NOMO-1 (cell line): ENCODE measurements at regions not wholly inside any gene's neighbourhood (a gene's known extent, or its start where the extent isn't known, plus 50 kb on each side); places are given as distances from the start of the nearest gene placed in this dataset.

Experiments used
- DNase-seq, 2 experiments: peaks; one replicate each; lab custom pipeline; 2025; ENCODE audit not compliant: unreplicated experiment in 2 of 2; lab: John Stamatoyannopoulos, UW

DNA sequence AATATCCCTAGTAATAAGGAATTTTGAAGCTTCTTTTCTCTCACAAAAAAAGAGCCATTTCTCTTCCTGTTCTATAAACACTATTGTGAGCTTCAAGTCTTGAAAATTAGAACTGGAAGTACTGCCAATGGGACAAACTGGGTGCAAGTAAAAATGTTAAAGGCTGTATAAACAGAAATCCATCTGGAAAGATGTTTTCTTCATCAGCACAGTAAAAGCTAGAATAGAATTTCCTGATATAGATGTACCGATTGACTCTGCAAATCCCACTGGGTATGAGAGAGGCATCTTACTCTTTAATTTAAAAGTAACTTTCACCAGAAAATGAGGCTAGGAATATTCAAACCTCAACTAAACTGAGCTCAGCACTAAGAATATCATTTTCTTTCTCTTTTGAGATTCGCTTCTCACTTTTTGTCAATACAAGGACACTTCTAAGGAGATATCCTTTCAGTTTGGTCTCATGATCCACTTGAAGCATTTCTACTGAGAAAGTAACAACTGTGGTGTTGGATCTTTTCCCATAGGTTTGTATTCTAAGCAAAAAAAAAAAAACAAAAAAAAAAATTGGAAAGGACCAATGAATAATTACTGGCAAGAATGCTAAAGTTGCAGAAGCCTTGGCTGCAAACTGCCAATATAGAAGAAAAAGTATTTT, 169.0 kb upstream of the PRDM1 start:
- no peak for DNase-seq

DNA sequence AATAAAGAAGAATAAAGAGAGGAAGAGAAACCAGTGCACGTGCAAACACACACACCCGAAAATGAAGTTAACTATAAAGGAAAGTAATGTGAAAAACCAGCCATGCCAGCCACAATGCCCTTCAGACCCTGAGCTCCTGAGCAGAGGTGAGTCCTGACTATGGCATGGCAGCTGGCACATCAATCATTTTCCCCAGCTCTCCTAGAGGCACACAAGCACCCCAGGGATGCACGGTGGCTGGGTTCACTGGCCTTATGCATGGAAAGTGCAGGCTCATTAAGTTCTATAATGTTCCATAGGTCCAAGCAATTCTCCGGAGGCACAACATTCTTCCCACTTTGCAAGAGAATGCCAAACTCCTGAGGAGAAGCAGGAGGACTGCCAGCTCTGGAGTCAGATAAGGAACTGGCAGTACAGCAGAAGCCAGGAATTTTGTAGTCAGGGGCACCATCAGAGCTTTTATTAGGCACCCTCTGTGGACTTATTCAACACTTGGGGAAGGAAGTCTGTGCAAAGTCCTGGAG, 175.0 kb upstream of the PRDM1 start:
- peak in 1 of 2 experiments; percentile 20 for DNase-seq

DNA sequence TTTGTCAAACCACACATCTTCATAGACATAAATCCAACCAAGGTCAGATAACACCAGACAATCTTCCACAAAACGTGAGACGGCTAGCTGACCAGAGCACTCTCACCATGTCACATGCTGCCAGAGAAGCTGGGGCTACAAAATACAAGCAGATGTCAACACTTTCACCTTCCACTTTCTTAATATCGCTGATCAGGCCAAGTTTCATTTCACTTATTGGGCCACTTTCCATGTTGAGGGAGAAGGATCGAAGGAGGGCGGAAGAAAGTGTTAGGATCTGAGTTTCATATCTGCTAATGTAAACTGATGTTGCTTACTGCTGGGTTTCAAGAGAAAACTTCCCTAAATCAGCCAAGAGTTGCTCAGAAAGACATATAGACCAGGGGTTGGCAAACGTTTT, 177.0 kb upstream of the PRDM1 start:
- peak; percentile 74 to 88 for DNase-seq

DNA sequence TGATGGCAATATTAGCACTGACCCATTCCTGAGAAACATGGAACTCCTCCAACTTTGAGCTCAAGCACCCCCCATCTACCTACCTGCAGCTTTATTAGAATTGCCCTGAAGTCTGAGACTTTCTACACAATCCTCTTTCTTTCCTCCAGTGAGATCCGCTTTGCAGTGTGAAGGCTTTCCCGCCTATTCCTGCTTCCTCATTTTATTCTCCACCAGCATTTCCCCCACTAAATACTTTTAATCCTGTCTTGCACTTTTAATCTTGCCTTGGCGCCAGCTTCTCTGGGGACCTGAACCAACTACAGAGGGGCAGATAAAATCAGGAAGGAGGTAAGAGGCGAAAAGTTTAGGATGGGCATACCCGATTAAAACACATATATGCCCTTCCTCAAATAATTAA, 178.1 kb upstream of the PRDM1 start:
- DNase-seq = no peak

DNA sequence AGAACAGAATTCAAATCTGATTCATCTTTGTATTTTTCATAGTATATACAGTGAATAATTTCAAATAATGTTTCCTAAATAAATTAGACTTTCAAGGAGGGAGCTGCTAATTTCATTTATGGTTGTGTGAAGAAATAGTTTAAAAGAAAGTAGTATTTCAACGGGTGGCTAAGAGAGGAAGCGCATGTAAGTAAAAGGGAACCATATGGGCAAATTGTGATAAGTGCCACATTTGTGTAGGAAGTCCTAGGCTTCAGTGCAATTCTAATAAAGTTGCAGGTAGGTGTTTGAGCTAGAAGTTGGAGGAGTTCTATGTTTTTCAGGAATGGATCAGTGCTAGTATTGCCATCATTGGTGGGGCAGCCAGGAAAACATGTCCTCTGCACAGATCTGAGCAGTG, 178.8 kb upstream of the PRDM1 start:
- peak; percentile 52 to 65 for DNase-seq

DNA sequence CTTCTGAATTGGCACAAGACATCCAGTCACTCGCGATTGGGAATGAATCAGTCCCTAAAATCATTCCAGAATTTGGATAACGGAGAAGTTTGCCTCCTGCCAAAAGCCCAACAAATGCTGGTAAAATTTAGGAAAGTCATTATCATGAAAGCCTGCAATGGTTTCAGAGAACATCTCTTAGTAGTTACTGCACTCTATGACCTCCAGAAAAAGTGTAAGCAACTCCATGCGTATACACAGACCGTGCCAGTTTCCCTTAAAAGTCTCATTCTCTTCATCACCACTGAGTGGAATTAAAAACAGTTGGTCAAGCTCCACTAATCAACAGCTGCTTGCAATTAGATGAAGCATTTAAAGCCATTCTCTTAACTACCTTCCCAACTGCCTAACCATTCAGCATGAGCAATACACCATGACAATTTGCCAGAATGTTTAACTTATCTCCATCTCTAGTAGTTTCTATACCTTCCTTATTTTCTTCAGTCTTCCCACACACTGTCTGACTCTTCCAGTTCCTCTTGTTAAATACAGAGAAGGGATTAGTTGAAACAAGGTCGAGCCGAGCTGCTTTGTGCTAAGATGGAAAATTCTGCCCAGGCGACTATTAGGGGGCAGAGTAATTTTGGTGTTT, 183.6 kb upstream of the PRDM1 start:
- DNase-seq = no peak

DNA sequence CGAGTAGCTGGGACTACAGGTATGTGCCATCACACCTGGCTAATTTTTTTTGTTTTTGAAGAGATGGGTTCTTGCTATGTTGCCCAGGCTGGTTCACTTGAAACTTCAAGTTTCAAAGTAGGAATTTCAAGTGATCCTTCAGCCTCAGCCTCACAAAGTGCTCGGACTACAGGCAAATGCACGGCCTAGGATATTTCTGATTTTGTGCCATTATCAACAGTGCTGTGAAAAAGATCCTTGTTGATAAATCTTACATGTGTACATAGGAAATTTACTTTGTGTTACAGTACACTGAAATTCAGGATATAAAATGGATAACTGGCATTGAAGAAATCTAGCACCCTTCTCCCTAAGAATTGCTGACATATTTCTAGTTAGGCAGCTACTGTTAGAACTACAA, 184.6 kb upstream of the PRDM1 start:
- DNase-seq = no peak

DNA sequence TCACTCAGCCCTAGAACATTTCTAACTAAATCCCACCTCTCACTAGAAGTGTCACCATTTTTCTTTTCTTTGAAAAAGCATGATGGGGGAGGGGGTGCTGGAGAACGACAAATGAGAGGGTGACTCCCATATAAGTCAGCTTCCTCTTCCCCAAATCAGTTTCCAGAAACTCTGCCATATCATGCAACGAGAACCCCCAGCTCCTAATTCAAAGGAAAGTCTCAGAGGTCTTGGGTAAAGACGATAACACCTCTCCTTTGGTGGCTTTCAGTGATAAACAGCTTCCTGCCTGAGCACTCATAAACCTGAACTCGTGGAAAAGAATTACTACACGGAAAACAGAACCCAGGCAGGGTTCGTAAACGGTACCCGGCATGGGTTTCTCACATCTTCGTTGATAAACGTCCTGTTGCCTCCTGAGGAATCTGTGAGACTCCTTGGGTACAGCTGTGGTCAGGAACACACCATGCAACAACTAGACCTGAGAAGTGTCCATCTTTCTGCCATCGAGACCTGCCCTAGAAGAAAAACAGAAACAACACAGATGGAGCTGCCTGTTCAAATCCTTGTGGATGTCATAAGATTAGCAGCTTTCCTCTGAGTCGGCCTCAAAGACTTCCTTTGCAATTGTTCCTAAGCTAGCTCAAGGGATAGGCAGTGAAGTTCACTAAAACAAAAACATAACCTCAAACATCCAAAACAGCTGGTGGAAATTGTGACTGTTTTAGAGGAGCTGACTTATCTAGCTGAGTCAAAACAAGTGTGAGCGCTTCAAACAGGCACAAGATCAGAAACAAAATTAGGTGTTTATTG, 185.8 kb upstream of the PRDM1 start:
- DNase-seq = peak in 1 of 2 experiments; percentile 21

DNA sequence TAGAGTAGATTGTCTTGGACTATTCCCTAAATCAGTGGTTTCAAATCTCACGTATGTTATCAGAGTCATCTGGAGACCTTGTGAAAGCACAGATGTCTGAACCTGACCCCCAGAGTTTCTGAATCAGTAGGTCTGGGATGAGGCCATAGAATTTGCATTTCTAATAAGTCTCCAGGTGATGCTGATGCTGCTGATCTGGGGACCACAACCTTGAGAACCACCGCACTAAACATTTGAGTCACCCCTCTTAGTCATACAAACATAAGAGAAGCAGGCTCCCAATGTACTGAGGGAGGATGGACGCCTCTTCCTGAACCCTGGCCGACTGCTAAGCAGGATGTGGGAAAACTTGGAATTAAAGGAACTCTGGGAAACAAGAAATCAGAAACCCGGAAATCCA, 187.8 kb upstream of the PRDM1 start:
- no peak for DNase-seq

DNA sequence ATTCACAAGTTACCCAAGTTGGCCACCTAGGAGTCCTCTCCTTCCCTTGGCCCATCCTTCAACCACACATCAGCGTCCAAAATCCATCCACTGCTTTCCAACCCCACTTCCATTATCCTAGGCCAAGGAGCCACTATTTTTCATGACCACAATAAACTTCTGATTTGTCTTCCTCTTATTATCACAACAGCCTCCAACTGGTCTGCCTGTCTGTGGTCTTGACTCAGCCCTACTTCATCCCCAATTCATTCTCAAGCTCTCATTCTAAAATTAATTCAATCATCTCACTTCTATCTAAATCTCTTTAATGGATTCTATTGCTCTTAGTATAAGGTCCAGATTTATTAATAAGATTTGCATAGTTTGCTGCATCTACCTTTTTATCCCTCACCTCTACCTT, 189.0 kb upstream of the PRDM1 start:
- no peak for DNase-seq

DNA sequence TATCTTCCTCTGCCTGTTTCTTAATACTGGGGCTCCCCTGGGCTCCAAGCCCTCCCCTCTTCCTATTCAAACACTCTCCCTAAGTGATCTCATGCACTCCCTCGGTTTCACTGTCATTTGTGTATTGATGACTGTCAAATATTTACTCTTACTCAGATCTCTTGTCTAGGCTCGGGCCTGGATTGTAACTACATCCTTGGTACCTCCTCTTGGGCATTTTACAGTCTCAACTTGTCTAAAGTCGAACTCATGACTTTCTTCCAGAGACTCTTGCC, 189.4 kb upstream of the PRDM1 start:
- DNase-seq = no peak

DNA sequence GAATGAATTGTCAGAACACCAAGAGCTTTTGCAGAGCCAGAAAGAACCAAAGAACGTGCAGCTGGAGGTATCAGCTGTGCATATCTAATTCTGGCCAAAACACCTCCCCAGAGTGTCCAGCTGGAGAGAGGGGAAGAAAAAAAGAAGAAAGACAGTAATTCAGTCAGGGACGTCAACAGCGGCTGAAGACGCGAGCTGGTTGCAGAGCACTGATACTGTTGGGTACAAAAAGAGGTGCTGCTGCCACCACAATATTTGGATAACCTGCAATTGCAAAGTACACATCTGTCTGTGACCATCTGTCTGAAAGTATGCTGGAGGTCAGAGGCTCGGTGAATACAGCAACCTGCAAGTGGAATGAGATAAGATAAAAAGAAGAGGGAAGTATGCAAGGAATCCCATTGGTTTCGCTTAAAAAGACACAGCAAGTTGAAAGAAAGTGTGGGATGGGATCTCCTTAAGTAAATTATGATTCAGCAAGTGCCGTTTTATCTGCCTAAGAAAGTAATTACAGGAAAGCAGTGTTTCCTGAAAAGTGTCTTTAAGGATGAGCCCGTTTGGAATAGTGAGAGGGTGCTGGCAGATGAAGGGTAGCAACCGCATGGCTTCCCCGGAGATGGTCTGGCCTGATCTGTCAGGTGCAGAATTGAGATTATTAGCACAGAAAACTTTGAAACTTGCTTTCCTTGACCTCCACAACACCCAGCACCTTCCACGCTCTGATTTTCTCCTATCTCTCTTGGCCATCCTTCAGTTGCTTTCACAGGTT, 189.9 kb upstream of the PRDM1 start:
- no peak for DNase-seq

DNA sequence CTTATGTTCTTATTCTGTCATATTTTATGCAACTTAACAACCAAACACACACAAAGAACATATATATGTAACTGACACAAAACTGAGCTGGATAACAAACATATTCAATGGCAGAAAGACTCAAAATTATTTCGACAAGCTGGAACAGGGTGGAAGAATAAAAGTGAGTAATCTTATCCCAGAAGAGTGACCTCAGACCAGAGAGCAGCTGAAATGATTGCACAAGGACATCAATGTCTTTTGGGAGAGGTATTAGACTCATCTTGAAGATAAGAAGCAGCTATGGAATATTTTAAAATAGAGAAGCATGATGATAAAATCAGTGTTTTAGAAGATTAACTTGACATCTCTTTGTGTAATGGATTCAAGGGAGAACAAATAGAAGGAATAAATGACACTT, 191.6 kb upstream of the PRDM1 start:
- DNase-seq = no peak

DNA sequence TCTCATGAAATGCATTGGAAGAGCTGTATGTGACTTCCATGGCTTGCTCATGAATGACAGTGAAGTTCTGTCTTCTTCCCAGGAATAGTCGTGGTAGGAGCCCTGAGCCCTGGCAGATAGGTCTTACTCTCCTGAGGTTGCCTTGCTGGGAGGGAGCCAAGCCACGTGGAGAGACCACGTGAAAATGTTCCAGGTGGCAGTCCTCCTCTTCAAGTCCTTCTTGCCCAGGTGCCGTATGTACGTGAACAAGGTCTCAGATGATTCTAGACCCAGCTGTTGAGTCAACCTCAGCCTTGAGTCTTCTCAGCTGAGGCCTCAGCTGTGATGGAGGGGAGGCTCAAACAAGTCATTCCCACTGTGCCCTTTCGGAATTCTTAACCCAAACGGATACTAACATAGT, 192.4 kb upstream of the PRDM1 start:
- DNase-seq = no peak

DNA sequence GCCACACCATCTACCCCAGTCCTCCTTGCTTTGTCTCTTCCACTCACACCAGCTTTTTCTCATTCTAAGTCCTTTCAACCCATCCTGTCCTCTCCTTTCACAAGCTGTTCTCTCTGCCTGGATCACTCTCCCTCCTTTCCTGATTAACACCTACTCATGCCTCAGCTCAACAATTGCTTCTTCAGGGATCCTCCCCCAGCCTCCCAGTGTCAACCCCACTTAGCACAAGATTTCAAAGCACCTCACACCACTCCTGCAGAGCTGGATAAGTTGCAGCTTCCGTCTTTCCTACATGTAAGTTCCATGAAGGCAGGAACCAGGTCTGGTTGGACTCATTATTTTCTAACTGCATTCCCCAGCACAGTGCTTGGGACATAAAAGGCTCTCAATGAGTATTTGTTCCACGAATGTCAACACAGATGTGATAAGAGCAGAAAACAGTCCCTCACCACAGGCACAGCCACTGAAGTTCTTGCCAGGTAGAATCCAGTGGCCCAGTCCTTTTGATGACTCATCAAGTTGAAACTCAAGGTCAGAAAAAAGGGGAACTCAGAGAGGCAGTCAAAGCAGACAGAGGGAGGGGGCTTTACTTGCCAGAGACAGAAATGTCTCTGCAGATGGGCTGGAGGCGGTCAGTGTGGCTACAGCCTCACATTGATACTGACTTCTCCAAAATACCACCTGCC, 193.4 kb upstream of the PRDM1 start:
- DNase-seq = peak; percentile 92 to 97

DNA sequence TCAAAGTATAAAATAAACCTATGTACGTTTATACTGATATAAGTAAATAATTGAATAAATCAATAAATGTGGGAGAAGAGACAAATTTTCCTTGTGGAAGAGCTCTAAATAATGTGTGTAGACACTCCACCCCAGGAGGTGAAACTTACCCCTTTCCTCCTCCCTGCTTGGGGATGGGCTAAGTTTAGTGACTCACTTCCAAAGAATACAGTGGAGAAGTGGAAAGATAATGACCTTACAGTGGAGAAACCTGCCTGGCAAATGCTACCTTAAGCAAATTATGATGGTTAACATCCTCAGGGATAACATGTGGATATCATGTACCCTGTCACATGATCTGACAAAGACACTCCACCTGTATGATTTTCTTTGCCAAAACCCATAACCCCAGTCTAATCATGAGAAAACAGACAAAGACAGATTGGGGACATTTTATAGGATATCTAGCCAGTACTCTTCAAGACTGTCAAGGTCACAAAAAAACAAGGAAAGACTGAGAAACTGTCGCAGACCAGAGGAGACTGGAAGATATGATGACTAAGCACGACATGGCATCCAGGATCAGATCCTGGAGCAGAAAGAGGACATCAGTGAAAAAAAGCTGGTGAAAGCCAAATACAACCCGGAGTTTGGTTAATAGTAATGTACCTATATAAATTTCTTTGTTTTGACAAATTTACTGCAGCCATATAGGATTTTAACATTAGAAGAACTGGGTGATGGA, 195.5 kb upstream of the PRDM1 start:
- DNase-seq = no peak

DNA sequence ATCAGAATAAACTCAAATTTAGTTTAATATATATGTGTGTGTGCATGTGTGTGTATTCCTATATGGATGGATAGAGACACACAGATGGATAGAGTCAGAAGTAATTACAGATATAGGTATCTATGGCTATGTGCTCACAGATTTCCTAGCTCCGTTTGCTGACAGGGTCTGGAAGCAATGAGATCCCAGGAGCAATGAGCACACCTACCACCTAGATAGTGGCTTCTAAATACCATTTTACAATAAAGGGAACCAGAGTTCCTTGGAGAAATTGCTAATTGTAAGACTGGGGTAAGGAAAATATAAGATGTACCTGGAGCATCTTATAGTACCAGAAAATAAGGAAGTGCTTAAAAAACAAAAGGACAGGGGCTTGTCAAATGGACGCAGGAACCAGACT, 196.2 kb upstream of the PRDM1 start:
- no peak for DNase-seq

DNA sequence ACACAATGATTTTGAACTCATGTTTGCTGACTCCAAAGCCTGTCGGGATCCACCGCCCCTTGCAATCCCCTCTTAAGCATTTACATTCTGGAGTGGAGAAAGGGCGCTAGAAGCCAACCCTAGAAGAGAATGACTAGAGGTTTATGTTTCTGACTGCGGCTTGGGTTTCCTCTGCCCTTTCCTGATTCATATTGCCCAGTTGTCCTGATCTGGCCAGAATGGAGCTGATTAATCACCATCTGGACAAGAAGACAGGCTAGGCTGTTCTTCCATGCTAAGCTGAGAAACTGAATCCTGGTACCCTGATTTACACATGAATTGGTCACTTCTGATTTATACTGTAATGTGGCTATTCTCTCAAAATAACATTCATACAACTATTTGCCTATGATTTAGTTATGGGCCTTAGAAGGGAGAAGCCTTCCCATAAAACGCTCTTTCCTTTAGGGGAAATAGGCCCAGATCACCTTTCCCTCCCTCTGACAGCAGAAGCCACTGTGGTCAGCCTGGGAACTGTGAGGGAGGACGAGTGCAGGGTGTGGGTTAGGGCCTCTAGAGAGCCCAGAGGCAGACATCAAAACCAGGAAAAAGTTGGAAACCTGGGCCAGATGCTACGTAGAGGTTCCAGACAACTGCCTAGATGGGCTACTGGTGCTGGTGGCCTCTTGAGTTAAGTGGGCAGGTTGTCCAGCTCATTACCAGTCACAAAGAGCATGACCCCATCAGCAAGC, 199.2 kb upstream of the PRDM1 start:
- no peak for DNase-seq

DNA sequence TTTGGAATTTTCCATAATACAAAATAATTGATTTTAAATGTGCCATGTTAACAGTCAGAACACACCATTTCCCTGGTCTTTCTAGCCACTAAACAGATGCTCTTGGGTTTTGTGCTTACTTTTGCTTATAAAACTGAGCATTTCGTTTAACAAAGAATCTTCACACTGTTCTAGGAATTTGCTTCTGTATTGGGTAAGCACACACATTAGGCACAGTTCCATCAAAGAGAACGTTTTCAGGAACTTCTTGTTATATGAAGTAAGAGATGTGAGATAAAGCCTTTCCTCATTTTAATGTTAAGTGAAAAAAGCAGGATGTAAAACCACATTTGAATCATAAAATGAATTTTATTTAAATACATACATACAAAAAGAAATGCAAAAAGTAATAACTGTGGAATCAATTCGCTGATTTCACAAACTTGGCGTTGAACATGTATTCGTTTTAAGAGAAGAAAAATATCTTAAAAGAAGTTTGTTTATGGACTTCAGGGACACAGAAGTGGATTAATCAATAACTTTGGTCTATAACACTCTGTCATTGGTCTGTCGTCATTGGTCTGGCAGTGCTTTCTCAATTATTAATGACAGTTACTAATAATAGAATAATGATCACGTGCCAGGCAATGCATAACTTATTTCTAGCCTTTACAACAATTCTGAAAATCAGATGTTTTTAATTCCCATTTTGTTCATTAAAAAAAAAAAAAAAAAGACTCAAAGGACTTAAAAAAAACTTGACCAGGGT, 199.9 kb upstream of the PRDM1 start:
- DNase-seq = peak in 1 of 2 experiments; percentile 28
